Memory B cell (primary cell): ENCODE measurements at regions not wholly inside any gene's neighbourhood (a gene's known extent, or its start where the extent isn't known, plus 50 kb on each side); places are given as distances from the start of the nearest gene placed in this dataset.
A peak's percentile ranks its signal among the peaks of the same experiment; 100 is the strongest.
"Not testable (repeated sequence)": the region's sequence is repeated elsewhere in the genome, so short reads cannot be mapped to it uniquely, and the experiment has no call there.

ENCODE experiments used
- ATAC-seq: fragments of 150-1000 bp; cut with Tn5 transposase; 2 replicates; pipeline ENCODE4 v1.10.0; 2021; ENCODE audit warnings: low read depth, mild to moderate bottlenecking, moderate library complexity
- DNase-seq, 2 donors: peaks; one replicate each; pipeline ENCODE4 v3.0.0; 2022; ENCODE audit warnings: low spot score in 2 of 2
- H3K27ac Mint-ChIP-seq: one replicate; pipeline ENCODE4 v1.8.0; 2022; ENCODE audit warnings: mild to moderate bottlenecking, moderate library complexity, mixed read lengths
- H3K27me3 Mint-ChIP-seq: one replicate; pipeline ENCODE4 v1.8.0; 2022; ENCODE audit warnings: mixed read lengths
- H3K36me3 Mint-ChIP-seq: one replicate; pipeline ENCODE4 v1.8.0; 2022; ENCODE audit warnings: mild to moderate bottlenecking, mixed read lengths
- H3K4me1 Mint-ChIP-seq: one replicate; pipeline ENCODE4 v1.8.0; 2022; ENCODE audit warnings: mixed read lengths
- H3K4me3 Mint-ChIP-seq: one replicate; pipeline ENCODE4 v1.8.0; 2022; ENCODE audit warnings: mild to moderate bottlenecking, moderate library complexity, mixed read lengths
- H3K9me3 Mint-ChIP-seq: one replicate; pipeline ENCODE4 v1.8.0; 2022; ENCODE audit warnings: mixed read lengths

DNA sequence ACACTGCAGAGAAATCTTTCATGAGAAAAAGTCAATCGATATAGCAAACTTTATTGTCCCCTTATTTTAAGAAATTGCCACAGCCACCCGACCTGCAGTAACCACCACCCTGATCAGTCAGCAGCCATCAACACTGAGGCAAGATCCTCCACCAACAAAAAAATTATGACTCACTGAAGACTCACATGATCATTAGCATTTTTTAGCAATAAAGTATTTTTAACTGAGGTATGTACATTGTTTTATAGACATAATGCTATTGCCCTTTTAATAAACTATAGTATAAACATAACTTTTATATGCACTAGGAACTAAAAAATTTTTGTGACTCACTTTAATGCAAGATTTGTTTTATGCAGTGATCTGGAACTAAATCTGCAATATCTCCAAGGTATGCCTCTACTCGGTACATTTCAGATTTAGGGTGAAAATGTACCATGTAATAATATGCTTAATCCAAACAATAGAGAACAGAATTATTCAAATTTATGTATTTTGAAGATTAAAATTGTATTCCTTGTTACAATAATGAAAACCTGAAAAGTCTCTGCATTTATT is 79.2 kb upstream of the CEP126 start:
- no peak for ATAC-seq
- no peaks in the 10 kb centered on the region for H3K27me3 Mint-ChIP-seq

DNA sequence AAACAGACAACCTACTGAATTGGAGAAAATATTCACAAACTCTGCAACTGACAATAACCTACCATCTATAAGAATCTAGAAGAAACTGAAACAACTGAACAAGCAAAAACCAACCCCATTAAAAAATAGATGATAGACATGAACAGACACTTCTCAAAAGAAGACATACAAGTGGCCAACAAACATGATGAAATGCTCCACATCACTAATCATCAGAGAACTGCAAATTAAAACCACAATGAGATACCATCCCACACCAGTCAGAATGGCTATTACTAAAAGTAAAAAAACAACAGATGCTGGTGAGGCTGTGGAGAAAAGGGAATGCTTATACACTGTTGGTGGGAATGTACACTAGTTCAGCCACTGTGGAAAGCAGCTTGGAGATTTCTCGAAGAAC is 84.3 kb upstream of the CEP126 start:
- not testable (repeated sequence) for H3K4me1 Mint-ChIP-seq, DNase-seq, H3K36me3 Mint-ChIP-seq, H3K4me3 Mint-ChIP-seq, H3K27ac Mint-ChIP-seq, H3K27me3 Mint-ChIP-seq, H3K9me3 Mint-ChIP-seq, ATAC-seq

More for the DNA sequence above, 79.2 kb upstream of the CEP126 start:
- DNase-seq = no peak
- no peaks in the 10 kb centered on the region for H3K36me3 Mint-ChIP-seq
- no peak overlapping the region for H3K4me3 Mint-ChIP-seq
- H3K27ac Mint-ChIP-seq = no peak overlapping the region
- no peaks in the 10 kb centered on the region for H3K9me3 Mint-ChIP-seq
- H3K4me1 Mint-ChIP-seq = no peaks in the 10 kb centered on the region

- Mint-ChIP-seq H3K4me3 (no peak overlapping the region), H3K27me3 (peaks cover 4% of the 10 kb centered on the region), H3K27ac (no peak overlapping the region), H3K4me1 (no peaks in the 10 kb centered on the region), H3K36me3 (no peaks in the 10 kb centered on the region), H3K9me3 (no peaks in the 10 kb centered on the region)
- no peak for ATAC-seq
- DNase-seq = no peak
Measured at GRCh38 chr11:101825531-101825930, 89.3 kb upstream of the CEP126 start.

GRCh38 chr11:101817581-101817980 is 97.2 kb upstream of the CEP126 start:
- ATAC-seq (no peak), DNase-seq (no peak)
- Mint-ChIP-seq H3K9me3 (no peaks in the 10 kb centered on the region), H3K27ac (no peak overlapping the region), H3K4me3 (no peak overlapping the region), H3K27me3 (no peaks in the 10 kb centered on the region), H3K4me1 (no peaks in the 10 kb centered on the region), H3K36me3 (no peaks in the 10 kb centered on the region)

DNA sequence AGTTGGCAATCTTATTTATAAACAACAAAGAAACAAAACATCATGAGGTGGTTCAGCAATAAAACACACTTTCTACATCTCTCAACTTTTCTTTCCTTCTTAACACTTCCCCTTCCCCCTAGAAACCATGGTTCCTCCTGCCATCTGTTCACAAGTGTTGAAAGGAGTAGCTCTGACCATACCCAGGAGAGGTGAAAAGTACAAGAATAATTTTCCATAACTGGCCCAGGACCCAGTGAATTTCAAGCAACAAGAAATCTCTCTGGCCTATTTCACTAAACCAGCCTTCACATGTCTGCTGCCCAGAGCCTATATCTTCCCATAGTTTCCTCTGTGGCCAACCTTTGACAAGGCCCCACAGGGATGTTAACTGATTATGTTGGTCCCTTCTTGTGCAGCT is 98.2 kb upstream of the CEP126 start:
- Mint-ChIP-seq H3K9me3 (peaks cover 3% of the 10 kb centered on the region), H3K36me3 (no peaks in the 10 kb centered on the region), H3K4me3 (no peak overlapping the region), H3K4me1 (no peaks in the 10 kb centered on the region), H3K27ac (no peak overlapping the region), H3K27me3 (no peaks in the 10 kb centered on the region)
- DNase-seq (no peak), ATAC-seq (no peak)

GRCh38 chr11:101812546-101812945 is 102.3 kb upstream of the CEP126 start:
- no peaks in the 10 kb centered on the region for H3K4me1 Mint-ChIP-seq
- H3K4me3 Mint-ChIP-seq = no peak overlapping the region
- H3K27ac Mint-ChIP-seq = no peak overlapping the region
- peaks cover 10% of the 10 kb centered on the region for H3K9me3 Mint-ChIP-seq
- no peaks in the 10 kb centered on the region for H3K27me3 Mint-ChIP-seq
- no peaks in the 10 kb centered on the region for H3K36me3 Mint-ChIP-seq
- no peak for DNase-seq
- ATAC-seq = no peak

GRCh38 chr11:101810546-101810945 is 104.3 kb upstream of the CEP126 start:
- H3K9me3 Mint-ChIP-seq = peaks cover 10% of the 10 kb centered on the region
- H3K4me3 Mint-ChIP-seq = no peak overlapping the region
- no peaks in the 10 kb centered on the region for H3K27me3 Mint-ChIP-seq
- no peaks in the 10 kb centered on the region for H3K36me3 Mint-ChIP-seq
- DNase-seq = no peak
- ATAC-seq = no peak
- no peak overlapping the region for H3K27ac Mint-ChIP-seq
- H3K4me1 Mint-ChIP-seq = no peaks in the 10 kb centered on the region

GRCh38 chr11:101807531-101807930 is 107.3 kb upstream of the CEP126 start:
- no peak for DNase-seq
- no peak for ATAC-seq
- no peaks in the 10 kb centered on the region for H3K4me1 Mint-ChIP-seq
- H3K27me3 Mint-ChIP-seq = no peaks in the 10 kb centered on the region
- H3K9me3 Mint-ChIP-seq = peaks cover 10% of the 10 kb centered on the region
- H3K27ac Mint-ChIP-seq = no peak overlapping the region
- H3K4me3 Mint-ChIP-seq = no peak overlapping the region
- no peaks in the 10 kb centered on the region for H3K36me3 Mint-ChIP-seq

- no peaks in the 10 kb centered on the region for H3K4me1 Mint-ChIP-seq
- H3K27me3 Mint-ChIP-seq = peaks cover 3% of the 10 kb centered on the region
- H3K9me3 Mint-ChIP-seq = peaks cover 2% of the 10 kb centered on the region
- DNase-seq = no peak
- H3K27ac Mint-ChIP-seq = no peak overlapping the region
- no peak for ATAC-seq
- no peaks in the 10 kb centered on the region for H3K36me3 Mint-ChIP-seq
- no peak overlapping the region for H3K4me3 Mint-ChIP-seq
Measured at GRCh38 chr11:101803651-101804050, 111.2 kb upstream of the CEP126 start.

DNA sequence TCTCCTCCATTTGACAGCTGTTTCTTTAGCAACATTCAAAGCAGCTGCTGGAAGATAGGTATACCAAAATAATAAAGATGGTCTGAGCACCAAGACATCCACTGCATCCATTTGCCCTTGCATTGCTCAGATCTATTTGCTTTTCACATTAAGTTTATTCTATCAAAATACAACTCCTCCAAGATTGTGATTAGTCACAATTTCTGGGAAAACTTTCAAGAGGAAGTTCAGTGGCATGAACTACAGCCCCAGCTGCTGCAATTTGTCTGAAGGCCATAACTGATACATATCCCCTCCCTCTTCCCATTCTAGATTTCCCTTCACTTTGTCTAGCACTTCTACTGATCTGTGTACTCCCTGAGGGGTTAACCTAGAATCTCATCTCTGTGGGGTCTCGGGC is 117.5 kb upstream of the CEP126 start:
- DNase-seq = no peak

DNA sequence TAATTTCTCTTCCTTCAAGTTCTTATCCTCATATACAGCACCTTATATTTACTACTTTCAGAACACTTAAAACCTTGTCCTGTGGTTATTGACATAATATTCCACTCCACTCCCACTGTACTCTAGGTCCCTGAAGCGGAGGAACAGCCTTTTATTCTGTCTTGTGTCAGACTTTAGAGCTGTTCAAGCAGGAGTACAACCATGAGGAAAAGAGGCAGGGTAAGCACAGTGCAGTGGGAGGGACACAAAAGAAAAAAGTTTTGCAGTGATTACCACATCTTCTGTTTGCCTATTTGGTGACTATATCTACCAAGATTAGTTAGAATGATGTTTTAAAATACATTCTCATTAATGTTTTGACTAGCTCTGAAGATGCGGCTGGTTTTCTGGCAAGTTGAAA is 122.0 kb upstream of the CEP126 start:
- H3K27ac Mint-ChIP-seq = no peak overlapping the region
- DNase-seq (no peak), ATAC-seq (no peak)

More for the DNA sequence above, 117.5 kb upstream of the CEP126 start:
- no peak for ATAC-seq
- H3K4me3 Mint-ChIP-seq = no peak overlapping the region
- no peaks in the 10 kb centered on the region for H3K36me3 Mint-ChIP-seq
- peak overlapping the region; percentile 37 for H3K27ac Mint-ChIP-seq
- peaks cover 6% of the 10 kb centered on the region for H3K27me3 Mint-ChIP-seq
- H3K9me3 Mint-ChIP-seq = peaks cover 2% of the 10 kb centered on the region
- H3K4me1 Mint-ChIP-seq = no peaks in the 10 kb centered on the region

DNA sequence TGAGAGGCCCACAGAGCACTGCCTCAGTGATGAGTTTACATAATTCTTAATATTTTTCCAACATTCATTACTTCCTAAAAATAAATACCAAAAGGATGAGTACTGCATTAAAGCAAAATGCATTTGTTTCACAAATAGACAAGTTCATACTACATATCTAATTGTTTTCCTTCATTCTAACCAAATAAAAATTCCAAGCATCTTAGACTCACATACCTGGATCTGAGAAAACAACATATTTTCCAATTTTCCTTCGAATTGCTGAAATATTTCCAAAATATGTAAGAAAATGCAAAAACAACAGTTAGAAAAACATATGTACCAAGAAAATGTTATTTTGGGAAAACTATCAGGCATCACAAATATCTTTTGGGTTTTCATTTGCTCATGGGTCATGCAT is 127.9 kb upstream of the CEP126 start:
- no peaks in the 10 kb centered on the region for H3K4me1 Mint-ChIP-seq
- peaks cover 3% of the 10 kb centered on the region for H3K27me3 Mint-ChIP-seq
- H3K36me3 Mint-ChIP-seq = no peaks in the 10 kb centered on the region
- H3K9me3 Mint-ChIP-seq = peaks cover 6% of the 10 kb centered on the region
- no peak overlapping the region for H3K27ac Mint-ChIP-seq
- ATAC-seq = no peak
- H3K4me3 Mint-ChIP-seq = no peak overlapping the region
- DNase-seq = no peak

More for the DNA sequence above, 122.0 kb upstream of the CEP126 start:
- Mint-ChIP-seq H3K4me1 (no peaks in the 10 kb centered on the region), H3K9me3 (peaks cover 2% of the 10 kb centered on the region), H3K4me3 (no peak overlapping the region), H3K27me3 (peaks cover 4% of the 10 kb centered on the region), H3K36me3 (no peaks in the 10 kb centered on the region)

DNA sequence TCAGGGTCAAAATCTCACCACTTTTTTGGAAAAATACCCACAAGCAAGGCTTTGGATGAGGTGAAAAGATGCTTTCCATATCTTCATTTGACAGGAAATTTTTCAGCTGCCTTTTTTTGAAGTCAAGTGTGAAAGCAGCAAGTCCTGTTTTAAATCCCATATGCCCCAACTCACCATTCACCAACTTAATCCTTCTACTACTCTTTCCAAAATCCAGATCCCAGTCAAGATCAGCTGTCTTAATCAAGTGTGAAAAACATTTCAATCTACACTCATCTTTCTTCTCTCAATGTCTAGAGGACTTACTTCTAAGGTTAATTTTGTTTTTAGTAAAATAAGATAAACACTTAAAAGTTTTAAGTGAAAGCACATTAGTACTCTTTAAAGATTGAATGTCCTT is 128.4 kb upstream of the CEP126 start:
- Mint-ChIP-seq H3K27ac (no peak overlapping the region), H3K36me3 (no peaks in the 10 kb centered on the region)
- ATAC-seq = no peak

DNA sequence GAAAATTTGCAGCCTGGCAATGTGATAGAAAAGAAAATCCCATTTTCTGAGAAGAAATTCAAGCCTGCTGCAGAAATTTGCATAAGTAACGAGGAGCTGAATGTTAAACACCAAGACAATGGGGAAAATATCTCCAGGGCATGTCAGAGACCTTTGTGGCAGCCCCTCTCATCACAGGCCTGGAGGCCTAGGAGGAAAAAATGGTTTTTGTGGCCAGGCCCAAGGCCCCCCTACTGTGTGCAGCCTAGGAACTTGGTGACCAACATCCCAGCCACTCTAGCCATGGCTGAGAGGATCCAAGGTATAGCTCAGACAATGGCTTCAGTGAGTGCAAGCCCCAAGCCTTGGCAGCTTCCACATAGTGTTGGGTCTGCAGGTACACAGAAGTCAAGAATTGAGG is 135.6 kb upstream of the CEP126 start:
- H3K4me3 Mint-ChIP-seq, ATAC-seq, H3K36me3 Mint-ChIP-seq, H3K27ac Mint-ChIP-seq, H3K27me3 Mint-ChIP-seq, H3K4me1 Mint-ChIP-seq, DNase-seq: not testable (repeated sequence)
- peaks cover 19% of the 10 kb centered on the region for H3K9me3 Mint-ChIP-seq

More for the DNA sequence above, 128.4 kb upstream of the CEP126 start:
- H3K9me3 Mint-ChIP-seq = peaks cover 6% of the 10 kb centered on the region
- H3K4me1 Mint-ChIP-seq = no peaks in the 10 kb centered on the region
- no peak overlapping the region for H3K4me3 Mint-ChIP-seq
- peaks cover 3% of the 10 kb centered on the region for H3K27me3 Mint-ChIP-seq
- no peak for DNase-seq

- no peak for DNase-seq
- Mint-ChIP-seq H3K4me3 (no peak overlapping the region), H3K27me3 (no peaks in the 10 kb centered on the region), H3K4me1 (no peaks in the 10 kb centered on the region), H3K27ac (no peak overlapping the region), H3K36me3 (no peaks in the 10 kb centered on the region), H3K9me3 (peaks cover 18% of the 10 kb centered on the region)
- no peak for ATAC-seq
Measured at GRCh38 chr11:101777476-101777875, 137.3 kb upstream of the CEP126 start.
